ENCODE measurements at regions not wholly inside any gene's neighbourhood (a gene's known extent, or its start where the extent isn't known, plus 50 kb on each side); places are given as distances from the start of the nearest gene placed in this dataset.
"Not testable (repeated sequence)": the region's sequence is repeated elsewhere in the genome, so short reads cannot be mapped to it uniquely, and the experiment has no call there.

- TF ChIP-seq CTCF (IDR thresholded peaks at IDR 0.05); POLR2AphosphoS5 (IDR thresholded peaks at IDR 0.05; ENCODE audit: insufficient read depth in 1 of 2, low read depth in 1 of 2); POLR2A (IDR thresholded peaks at IDR 0.05): not testable (repeated sequence)
Measured at GRCh38 chr2:131596561-131596960, 68.9 kb downstream of the CCDC74A start.
